ENCODE measurements at regions not wholly inside any gene's neighbourhood (a gene's known extent, or its start where the extent isn't known, plus 50 kb on each side); places are given as distances from the start of the nearest gene placed in this dataset.
"Not testable (repeated sequence)": the region's sequence is repeated elsewhere in the genome, so short reads cannot be mapped to it uniquely, and the experiment has no call there.

DNA sequence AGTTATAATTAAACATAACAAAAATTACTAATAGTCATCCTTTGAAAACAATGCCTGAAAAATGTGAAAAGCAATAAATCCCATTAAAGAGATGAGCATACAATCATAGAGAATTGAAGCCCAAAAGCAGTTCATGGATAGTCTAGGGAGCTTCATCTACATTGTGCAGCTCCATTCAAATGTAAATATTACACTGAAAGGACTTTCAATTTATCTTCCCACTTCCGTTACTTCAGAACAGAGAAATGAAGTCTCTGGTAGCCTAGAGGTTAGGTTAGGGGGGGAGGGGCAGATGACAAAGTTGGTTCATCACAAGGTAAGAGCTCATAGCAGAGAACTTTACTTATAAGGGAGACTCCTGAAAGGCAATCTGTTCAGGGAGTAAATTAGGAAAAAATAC lies 126.6 kb upstream of the RGPD4 start:
- DNase-seq (ENCODE audit: low spot score) = no peak

DNA sequence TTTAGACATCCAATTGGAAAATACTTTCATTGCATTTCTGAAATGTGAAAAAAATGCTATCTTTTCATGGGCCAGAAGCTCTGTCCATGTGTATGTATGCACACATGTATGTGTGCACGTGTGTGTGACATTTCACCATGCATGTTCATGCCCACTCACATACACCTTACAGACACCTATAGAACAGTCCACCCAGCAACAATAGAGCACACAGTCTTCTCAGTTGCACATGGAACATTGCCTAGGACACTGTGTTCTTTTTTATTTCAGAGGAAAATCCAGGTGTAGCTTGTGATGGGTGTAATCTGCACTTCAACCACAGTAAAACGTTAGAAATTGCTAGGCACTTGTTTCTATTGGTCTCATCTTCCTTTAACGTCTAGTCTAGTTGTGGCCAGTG lies 114.8 kb upstream of the RGPD4 start:
- no peak for DNase-seq (ENCODE audit: low spot score)

DNA sequence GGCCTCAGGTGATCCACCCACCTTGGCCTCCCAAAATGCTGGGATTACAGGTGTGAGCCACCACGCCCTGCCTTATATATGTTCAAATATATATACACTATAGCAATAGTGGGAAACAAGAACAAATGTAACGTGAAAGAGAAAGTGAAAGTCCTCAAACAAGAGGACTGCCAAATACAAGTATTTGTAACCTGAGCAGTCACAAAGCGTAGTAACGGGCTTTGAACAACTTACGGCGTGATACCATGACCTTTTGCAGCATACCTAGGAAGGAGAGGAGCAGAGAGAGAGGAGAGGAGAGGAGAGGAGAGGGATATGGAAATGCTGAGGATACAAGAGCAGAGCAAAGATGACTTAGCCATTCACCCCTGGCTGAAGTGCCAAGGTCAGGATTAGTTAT lies 113.8 kb upstream of the RGPD4 start:
- peak; percentile 69 for DNase-seq (ENCODE audit: low spot score)

DNA sequence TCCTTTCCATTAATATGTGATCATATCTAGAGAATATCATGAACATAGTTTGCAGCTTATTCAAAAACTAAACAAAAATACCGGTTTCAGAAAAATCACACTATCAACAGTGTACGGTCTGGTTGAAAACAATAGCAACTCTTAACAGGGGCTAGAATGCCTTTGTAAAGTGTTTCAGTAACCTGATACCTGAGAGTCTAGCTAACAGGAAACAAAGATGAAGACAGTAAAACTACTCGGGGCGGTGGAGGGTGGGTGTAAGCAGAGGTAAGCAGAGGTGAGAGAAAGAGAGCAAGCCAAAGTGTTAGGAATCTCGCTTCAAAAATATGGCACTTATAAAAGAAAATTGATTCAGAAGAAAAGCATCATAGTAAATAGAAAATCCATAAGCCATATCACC lies 109.0 kb upstream of the RGPD4 start:
- DNase-seq (ENCODE audit: low spot score) = no peak

DNA sequence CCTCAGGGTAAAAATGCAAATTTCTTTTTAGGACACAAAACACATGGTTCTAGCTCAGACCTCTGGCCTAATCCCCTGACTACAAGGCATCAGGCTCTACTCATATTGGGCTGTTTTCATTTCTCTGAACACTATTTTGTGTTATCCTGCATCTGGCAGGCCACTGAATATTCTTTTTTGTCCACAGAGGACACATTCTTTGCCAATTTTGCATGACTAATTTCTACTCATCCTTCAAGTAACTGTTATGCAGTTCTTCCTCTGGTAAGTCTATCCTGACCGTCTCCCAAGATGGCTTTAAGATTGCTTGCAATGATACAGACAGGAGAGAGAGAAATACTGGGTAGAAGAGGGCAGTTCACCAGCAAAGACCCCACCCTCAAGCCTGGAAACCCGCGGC lies 107.6 kb upstream of the RGPD4 start:
- DNase-seq (ENCODE audit: low spot score) = no peak

DNA sequence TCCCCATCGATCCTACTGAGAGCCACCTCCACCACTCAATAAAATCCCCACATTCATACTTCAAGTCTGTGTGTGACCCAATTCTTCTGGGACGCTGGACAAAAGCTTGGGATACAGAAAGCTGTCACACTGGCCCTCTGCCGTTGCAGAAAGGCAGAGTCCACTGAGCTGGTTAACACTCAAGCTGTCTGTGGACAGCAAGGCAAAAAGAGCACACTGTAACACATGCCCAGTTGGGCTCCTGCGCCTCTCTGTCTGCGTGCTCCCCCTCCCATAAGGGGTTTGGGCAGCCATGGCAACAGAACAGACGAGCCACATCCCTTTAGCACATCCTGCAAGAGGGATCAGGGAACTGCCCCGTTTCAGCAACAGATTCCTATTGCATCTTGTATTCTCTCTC lies 106.9 kb upstream of the RGPD4 start:
- no peak for DNase-seq (ENCODE audit: low spot score)

DNA sequence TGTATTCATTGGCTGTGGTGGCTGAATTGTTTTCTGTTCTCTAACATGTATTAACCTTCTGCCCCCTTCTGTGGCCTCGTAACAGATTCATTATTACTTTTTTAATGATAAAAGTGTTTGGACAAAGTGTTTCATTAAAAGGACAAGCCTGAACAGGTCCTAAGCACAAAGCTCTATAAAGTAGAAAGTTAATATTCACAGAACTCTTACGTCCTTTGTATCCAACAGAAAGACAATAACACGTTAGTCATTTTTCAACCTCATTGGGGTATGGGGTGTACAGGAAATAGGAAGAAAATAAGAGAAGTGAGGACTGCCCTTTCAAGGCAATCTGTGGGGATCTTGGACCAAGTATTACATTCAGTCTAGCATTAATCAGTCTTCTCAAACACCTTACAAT lies 105.5 kb upstream of the RGPD4 start:
- DNase-seq (ENCODE audit: low spot score) = no peak

DNA sequence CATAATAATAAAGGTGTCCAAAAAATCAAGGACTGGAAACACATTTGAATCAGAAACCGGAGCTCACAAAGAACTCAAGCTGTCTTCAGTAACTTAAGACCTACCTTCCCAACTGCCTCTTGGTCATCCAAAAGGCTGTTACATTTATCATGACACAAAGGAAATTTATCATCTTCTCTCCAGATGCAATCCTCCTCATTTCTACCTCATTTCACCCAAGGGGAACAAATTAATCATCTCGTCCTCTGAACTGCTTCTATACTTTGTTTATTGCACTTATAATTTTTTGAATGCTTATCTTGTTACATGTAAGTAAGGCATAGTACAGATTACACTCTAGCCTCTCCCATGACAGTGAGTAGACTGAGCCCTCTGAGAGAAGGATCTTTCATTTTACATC lies 105.1 kb upstream of the RGPD4 start:
- no peak for DNase-seq (ENCODE audit: low spot score)

DNA sequence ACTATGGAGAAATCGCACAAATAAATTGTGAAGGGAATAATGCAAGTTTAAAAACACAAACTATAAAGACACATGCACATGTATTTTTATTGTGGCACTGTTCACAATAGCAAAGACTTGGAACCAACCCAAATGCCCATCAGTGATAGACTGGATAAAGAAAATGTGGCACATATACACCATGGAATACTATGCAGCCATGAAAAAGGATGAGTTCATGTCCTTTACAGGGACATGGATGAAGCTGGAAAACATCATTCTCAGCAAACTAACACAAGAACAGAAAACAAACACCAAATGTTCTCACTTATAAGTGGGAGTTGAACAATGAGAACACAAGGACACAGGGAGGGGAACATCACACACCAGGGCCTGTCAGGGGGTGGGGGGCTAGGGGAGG lies 100.9 kb upstream of the RGPD4 start:
- not testable (repeated sequence) for DNase-seq (ENCODE audit: low spot score)

DNA sequence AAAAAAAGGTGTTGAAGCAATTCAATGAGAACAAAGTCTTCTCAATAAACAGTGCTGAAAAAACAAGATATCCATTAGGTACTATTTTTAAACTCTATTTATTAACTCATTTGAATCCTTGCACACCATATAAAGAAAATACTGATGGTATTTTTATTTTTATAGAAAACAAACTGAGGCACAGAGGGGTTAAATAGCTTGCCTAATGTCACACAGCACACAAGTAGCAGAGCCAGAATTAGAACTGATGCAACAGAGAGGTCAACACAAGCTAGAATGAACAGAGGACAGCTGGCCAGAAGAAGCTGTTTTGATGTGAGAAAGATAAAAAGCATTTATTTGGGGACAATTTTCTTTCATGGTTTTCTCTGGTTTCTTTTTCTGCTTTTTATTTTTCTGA lies 99.4 kb upstream of the RGPD4 start:
- DNase-seq (ENCODE audit: low spot score) = no peak

DNA sequence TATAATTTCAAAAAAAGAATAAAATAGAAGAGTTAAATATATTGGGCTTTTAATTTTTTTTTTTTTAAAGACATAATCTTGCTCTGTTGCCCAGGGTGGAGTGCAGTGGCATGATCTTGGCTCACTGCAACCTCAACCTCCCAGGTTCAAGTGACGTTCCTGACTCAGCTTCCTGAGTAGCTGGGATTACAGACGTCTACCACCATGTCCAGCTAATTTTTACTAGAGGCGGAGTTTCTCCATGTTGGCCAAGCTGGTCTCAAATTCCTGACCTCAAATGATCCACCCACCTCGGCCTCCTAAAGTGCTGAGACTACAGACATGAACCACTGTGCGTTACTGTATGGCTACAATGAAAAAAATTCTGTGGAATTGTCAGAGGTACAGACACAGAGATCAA lies 98.1 kb upstream of the RGPD4 start:
- DNase-seq (ENCODE audit: low spot score) = peak; percentile 23

DNA sequence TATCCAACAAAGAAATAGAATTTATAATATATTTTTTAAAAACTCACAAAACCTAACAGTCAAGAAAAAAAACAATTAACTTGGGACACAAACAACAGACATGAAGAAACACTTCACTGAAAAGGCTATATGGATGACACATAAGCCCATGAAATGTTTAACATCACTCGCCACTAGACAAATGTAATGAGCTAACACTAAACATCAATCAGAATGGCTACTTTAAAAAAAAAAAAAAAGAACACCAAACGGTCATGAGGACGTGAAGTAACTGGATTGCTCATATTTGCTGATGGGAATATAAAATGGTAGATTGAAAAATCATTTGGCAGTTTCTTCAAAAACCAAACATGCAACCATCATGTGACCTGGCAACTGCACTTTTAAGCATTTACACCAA lies 97.3 kb upstream of the RGPD4 start:
- DNase-seq (ENCODE audit: low spot score) = no peak

DNA sequence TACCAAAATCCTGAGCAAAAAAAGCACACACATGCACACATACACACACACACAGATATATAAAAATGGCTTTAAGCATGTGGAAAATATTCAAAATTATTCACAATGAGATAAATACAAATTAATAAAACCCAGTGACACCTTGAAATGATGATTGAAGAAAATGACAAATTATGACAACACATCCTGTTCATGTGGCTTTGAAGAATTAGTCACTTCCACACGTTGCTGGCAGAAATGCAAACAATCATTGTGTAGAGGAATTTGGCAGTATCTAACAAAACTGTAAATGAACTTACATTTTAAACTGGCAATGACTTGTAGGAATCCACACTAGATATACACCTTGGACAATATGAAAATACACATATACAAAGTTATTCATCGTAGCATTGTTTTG lies 95.8 kb upstream of the RGPD4 start:
- DNase-seq (ENCODE audit: low spot score) = no peak

DNA sequence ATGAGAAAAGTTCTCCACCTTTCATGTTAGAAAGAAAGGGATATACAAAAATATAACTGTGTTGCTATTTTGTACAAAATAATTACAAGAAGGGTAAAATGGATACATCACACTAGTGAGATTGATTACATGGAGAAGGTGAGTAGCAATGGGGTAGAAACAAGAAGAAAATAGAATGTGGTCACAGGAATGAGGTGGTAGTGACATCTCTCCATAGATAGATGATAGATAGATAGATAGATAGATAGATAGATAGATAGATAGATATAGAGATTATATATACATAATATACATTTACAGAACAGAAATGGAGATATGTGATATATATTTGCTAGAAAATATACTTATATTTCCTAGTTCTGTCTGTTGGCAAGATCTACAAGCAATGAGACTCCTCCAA lies 95.3 kb upstream of the RGPD4 start:
- DNase-seq (ENCODE audit: low spot score) = no peak

DNA sequence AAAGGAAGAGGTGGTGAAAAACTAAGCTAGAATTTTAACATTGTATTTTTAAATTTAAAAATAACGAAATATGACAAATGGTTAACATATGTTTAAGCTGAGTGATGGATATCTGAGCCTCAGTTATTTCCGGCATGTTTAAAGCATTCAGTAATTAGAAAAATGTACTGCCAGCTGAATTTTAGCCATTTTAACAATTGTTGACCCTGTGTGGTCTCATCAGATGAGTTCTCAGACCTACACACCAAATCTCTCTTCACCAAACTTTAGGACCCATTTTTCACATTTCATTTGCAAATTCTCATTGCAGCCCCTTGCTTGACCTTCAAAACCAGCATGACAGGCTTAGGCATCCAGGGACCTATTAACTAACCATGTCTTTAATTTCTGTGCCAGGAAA lies 91.5 kb upstream of the RGPD4 start:
- no peak for DNase-seq (ENCODE audit: low spot score)

DNA sequence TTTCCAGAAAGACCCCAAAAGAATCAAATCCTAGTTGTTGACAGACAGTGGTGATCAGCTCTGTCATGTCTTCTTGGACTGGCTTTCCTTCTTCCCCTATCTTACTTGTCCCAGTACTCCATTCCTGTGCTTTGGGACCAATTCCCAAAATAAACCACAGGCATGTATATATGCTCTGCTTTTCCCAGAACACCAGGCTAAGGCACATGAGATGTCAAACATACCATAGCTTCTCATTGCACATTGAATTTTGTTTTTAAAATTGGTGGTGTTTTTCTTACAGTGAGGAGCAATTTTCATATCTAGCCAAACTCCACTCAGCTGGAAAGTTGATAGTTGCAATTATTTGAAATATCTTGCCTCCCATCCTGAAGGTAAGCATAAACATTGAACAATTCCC lies 88.9 kb upstream of the RGPD4 start:
- DNase-seq (ENCODE audit: low spot score) = no peak

DNA sequence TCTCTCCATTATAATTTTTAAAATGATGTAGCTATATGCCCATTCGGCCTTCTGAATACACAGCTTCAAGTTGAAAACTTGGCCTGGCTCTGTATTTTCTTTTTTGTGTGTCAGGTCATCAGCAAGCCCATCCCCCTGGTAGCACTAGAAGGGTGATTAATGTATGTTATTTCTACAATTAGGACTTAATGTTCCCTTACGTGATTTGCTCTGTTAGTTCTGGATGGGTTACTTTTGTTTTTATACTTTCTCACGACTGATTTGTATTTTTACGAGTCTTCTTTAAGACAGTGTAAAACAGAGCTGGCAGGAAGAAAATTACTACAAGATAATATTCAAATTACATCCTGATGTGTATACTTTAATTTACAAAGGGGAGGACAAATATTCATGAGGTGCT lies 88.4 kb upstream of the RGPD4 start:
- DNase-seq (ENCODE audit: low spot score) = no peak

DNA sequence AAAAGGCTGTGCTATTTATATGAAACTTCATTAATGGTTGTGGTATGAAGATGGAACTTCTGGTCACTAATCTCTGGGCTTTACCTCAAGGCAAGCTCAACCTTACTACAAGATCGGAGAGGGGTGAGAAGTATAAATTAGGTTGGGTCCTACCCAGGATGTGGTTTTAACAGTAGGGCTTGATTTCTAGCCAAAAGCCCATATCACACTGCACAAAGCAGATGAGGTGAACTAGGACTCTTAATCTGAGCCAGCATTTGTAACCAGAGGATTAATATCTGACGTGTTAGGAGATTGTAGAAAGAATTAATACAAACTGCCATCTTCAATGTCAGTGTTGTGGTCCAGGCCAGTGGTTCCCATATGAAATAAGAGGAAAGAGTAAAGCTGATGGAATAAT lies 86.4 kb upstream of the RGPD4 start:
- no peak for DNase-seq (ENCODE audit: low spot score)

DNA sequence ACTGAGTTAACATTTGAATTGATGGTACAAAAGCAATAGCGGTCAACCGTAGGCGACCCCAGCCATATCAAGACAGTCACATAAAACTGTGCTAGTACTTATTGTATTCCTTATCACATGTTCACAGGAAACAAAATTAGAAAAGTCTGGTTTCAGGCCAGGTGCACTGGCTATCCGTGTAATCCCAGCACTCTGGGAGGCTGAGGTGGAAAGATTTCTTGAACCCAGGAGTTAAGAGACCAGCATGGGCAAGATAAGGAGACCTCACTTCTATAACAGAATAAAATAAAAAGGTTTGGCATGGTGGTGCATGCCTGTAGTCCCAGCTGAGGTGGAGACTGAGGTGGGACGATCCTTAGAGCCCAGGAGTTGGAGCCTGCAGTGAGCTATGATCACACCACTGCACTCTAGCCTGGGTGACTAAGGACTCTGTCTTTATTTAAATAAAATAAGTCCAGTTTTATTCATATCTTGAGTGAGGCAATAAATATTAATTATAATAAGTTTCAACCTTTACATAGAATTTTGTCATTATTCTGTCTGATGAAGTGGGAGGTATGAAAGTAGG lies 84.1 kb upstream of the RGPD4 start:
- DNase-seq (ENCODE audit: low spot score) = no peak

DNA sequence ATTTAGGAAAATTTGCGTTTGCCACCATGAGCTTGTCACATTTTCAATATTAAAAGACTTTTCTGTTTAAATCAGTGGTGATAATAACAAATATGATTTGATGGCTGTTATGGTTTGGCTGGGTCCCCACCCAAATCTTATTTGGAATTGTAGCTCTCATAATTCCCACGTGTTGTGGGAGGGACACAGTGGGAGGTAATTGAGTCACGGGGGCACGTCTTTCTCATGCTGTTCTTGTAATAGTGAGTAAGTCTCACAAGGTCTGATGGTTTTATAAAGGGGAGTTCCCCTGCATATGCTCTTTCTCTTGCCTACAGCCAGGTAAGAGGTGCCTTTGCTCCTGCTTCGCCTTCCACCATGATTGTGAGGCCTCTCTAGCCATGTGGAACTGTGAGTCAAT lies 83.4 kb upstream of the RGPD4 start:
- DNase-seq (ENCODE audit: low spot score) = no peak

DNA sequence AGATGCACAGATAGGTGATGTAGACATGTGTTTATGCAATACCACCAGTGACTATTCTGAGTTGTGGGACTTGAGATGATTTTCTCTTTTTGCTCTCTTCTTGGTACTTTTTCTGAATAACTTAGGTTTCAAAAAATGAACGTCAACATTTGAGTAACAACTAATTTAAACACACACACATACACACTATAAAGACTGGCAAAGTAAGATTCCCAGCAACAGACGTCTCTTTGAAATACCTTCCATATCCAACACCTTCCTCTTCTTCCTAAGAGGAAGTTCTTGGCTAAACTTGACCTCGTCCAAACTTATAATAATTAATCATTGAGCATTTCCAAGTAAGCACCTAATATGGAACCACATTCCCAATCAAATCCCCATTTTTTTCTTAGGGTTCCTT lies 81.6 kb upstream of the RGPD4 start:
- no peak for DNase-seq (ENCODE audit: low spot score)

DNA sequence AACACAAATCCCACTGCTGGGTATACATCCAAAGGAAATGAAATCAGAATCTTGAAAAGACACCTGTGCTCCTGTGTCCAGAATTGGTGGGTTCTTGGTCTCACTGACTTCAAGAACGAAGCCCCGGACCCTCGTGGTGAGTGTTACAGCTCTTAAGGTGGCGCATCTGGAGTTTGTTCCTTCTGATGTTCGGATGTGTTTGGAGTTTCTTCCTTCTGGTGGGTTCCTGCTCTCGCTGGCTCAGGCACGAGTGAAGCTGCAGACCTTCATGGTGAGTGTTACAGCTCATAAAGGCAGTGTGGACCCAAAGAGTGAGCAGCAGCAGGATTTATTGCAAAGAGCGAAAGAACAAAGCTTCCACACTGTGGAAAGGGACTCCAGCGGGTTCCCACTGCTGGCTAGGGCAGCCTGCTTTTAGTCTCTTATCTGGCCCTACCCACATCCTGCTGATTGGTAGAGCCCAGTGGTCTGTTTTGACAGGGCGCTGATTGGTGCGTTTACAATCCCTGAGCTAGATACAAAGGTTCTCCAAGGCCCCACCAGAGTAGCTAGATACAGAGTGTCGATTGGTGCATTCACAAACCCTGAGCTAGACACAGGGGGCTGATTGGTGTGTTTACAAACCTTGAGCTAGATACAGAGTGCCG lies 80.0 kb upstream of the RGPD4 start:
- not testable (repeated sequence) for DNase-seq (ENCODE audit: low spot score)

DNA sequence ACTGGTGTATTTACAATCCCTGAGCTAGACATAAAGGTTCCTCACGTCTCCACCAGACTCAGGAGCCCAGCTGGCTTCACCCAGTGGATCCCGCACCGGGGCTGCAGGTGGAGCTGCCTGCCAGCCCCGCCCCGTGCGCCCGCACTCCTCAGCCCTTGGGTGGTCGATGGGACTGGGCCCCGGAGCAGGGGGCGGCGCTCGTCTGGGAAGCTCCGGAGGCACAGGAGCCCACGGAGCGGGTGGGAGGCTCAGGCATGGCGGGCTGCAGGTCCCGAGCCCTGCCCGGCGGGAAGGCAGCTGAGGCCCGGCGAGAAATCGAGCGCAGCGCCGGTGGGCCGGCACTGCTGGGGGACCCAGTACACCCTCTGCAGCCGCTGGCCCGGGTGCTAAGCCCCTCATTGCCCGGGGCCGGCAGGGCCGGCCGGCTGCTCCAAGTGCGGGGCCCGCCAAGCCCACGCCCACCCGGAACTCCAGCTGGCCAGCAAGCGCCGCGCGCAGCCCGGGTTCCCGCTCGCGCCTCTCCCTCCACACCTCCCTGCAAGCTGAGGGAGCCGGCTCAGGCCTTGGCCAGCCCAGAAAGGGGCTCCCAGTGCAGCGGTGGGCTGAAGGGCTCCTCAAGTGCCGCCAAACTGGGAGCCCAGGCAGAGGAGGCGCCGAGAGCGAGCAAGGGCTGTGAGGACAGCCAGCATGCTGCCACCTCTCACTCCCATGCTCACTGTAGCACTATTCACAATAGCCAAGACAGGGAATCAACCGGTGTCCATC lies 79.3 kb upstream of the RGPD4 start:
- not testable (repeated sequence) for DNase-seq (ENCODE audit: low spot score)
